SK-N-SH (cell line): ENCODE measurements at regions not wholly inside any gene's neighbourhood (a gene's known extent, or its start where the extent isn't known, plus 50 kb on each side); places are given as distances from the start of the nearest gene placed in this dataset.

Experiments
- CTCF ChIA-PET: fragments of 300-600, 350-600 bp; formaldehyde crosslinking; extraction: SDS; loops from one replicate; lab custom pipeline; 2021; lab: Yijun Ruan, JAX
- POLR2A ChIA-PET: fragments of 350-600 bp; sonication (Branson Sonifier 250); formaldehyde crosslinking; extraction: SDS; loops from one replicate; lab custom pipeline; 2020; ENCODE audit warnings: antibody characterized with exemption, inconsistent platforms; lab: Yijun Ruan, JAX
- DNase-seq: peaks from one replicate; pipeline ENCODE4 v3.0.0; 2012
- H2AFZ ChIP-seq: fragments of 200-600 bp; sonication (generic); 2 replicates; pipeline ENCODE4 v1.8.1; 2016; ENCODE audit warnings: antibody characterized with exemption, mild to moderate bottlenecking, low read depth
- H3F3A ChIP-seq: fragments of 200-600 bp; sonication (generic); replicated peaks from 2 replicates; pipeline ENCODE3; 2016; ENCODE audit warnings: antibody characterized with exemption, mild to moderate bottlenecking; ENCODE audit not compliant: insufficient read depth
- H3K27ac ChIP-seq, 2 experiments: fragments of 200-500 bp in 1 of 2; fragments of 200-600 bp in 1 of 2; sonication (Bioruptor generic) in 1 of 2; sonication (generic), shearing (Covaris generic) in 1 of 2; 2 replicates each; pipeline versions ENCODE4 v1.5.1 to v1.6.1; 2014 to 2016; ENCODE audit warnings: low read depth in 2 of 2, inconsistent platforms in 1 of 2, low read length in 1 of 2, mild to moderate bottlenecking in 1 of 2, mixed read lengths in 1 of 2
- H3K27me3 ChIP-seq: fragments of 200-600 bp; sonication (generic), shearing (Covaris generic); 2 replicates; pipeline ENCODE4 v1.6.1; 2016; ENCODE audit warnings: mixed run types; ENCODE audit not compliant: insufficient read depth
- H3K36me3 ChIP-seq, 2 experiments: fragments of 200-500 bp in 1 of 2; fragments of 200-600 bp in 1 of 2; sonication (Bioruptor generic) in 1 of 2; sonication (generic) in 1 of 2; replicated peaks in 1 of 2; 2 replicates each; pipeline versions ENCODE3 to v1.5.1; 2014 to 2016; ENCODE audit warnings: low read length in 1 of 2, mild to moderate bottlenecking in 1 of 2; ENCODE audit not compliant: insufficient read depth in 2 of 2, control insufficient read depth in 1 of 2
- H3K4me1 ChIP-seq, 2 experiments: fragments of 200-500 bp in 1 of 2; fragments of 200-600 bp in 1 of 2; sonication (Bioruptor generic) in 1 of 2; sonication (generic), shearing (Covaris generic) in 1 of 2; 2 replicates each; pipeline versions ENCODE4 v1.5.1 to v1.6.1; 2014 to 2016; ENCODE audit warnings: low read depth in 1 of 2, low read length in 1 of 2, mixed run types in 1 of 2; ENCODE audit not compliant: insufficient read depth in 2 of 2, control insufficient read depth in 1 of 2
- H3K4me2 ChIP-seq: fragments of 200-600 bp; sonication (generic), shearing (Covaris generic); 2 replicates; pipeline ENCODE4 v1.6.1; 2017; ENCODE audit warnings: mixed run types
- H3K4me3 ChIP-seq, 2 experiments: fragments of 200-500 bp in 1 of 2; fragments of 200-600 bp in 1 of 2; sonication (Bioruptor generic) in 1 of 2; sonication (generic), shearing (Covaris generic) in 1 of 2; 2 replicates each; pipeline versions ENCODE4 v1.5.1 to v1.8.1; 2014 to 2016; ENCODE audit warnings: low read depth in 2 of 2, inconsistent platforms in 1 of 2, low read length in 1 of 2, mild to moderate bottlenecking in 1 of 2, mixed read lengths in 1 of 2, moderate library complexity in 1 of 2
- H3K79me2 ChIP-seq: fragments of 200-600 bp; sonication (generic); 2 replicates; pipeline ENCODE4 v1.8.1; 2017; ENCODE audit warnings: mild to moderate bottlenecking; ENCODE audit not compliant: insufficient read depth
- H3K9ac ChIP-seq: fragments of 200-600 bp; sonication (generic); 2 replicates; pipeline ENCODE4 v1.6.1; 2017; ENCODE audit warnings: mixed run types
- H3K9me2 ChIP-seq: fragments of 200-600 bp; sonication (generic); 2 replicates; pipeline ENCODE4 v1.6.1; 2017; ENCODE audit warnings: mixed run types
- H3K9me3 ChIP-seq: fragments of 200-600 bp; sonication (generic); 2 replicates; pipeline ENCODE4 v1.6.1; 2017; ENCODE audit warnings: mixed run types, mild to moderate bottlenecking, moderate library complexity
- H4K20me1 ChIP-seq: fragments of 200-600 bp; sonication (generic); 2 replicates; pipeline ENCODE4 v1.6.1; 2017; ENCODE audit warnings: mild to moderate bottlenecking, mixed run types; ENCODE audit not compliant: insufficient read depth
- CHD2 ChIP-seq: fragments of 150-350 bp; IDR thresholded peaks from 2 replicates; pipeline ENCODE4 v1.6.1; 2018; ENCODE audit warnings: low read length; ENCODE audit not compliant: partially characterized antibody
- ELF1 ChIP-seq: IDR thresholded peaks from 2 replicates; pipeline ENCODE4 v1.4.0; 2012
- EP300 ChIP-seq, 2 experiments: IDR thresholded peaks; 2 replicates each; pipeline versions ENCODE4 v1.4.0 to v1.6.1; 2012; ENCODE audit warnings: borderline replicate concordance in 1 of 2, low read depth in 1 of 2, low read length in 1 of 2
- EZH2phosphoT487 ChIP-seq: fragments of 200-600 bp; sonication (generic); IDR thresholded peaks from 2 replicates; pipeline ENCODE4 v1.6.1; 2017; ENCODE audit warnings: low read depth, mixed run types, mild to moderate bottlenecking, antibody characterized with exemption, moderate library complexity, borderline replicate concordance
- FOSL2 ChIP-seq: IDR thresholded peaks from 2 replicates; pipeline ENCODE4 v1.4.0; 2012; ENCODE audit warnings: low read depth, mild to moderate bottlenecking, moderate library complexity, borderline replicate concordance
- FOXM1 ChIP-seq: IDR thresholded peaks from 2 replicates; pipeline ENCODE4 v1.4.0; 2012; ENCODE audit warnings: low read depth, mild to moderate bottlenecking
- NFIC ChIP-seq: IDR thresholded peaks from 2 replicates; pipeline ENCODE4 v1.4.0; 2012; ENCODE audit warnings: borderline replicate concordance
- POLR2AphosphoS5 ChIP-seq: IDR thresholded peaks from 2 replicates; pipeline ENCODE4 v1.6.1; 2012; ENCODE audit warnings: low read depth, low read length
- RAD21 ChIP-seq: IDR thresholded peaks from 2 replicates; pipeline ENCODE4 v1.6.1; 2012; ENCODE audit warnings: mild to moderate bottlenecking, low read length
- RCOR1 ChIP-seq: fragments of 150-350 bp; IDR thresholded peaks from 2 replicates; pipeline ENCODE4 v1.6.1; 2017; ENCODE audit warnings: antibody characterized with exemption, low read length
- RFX5 ChIP-seq: IDR thresholded peaks from 2 replicates; pipeline ENCODE4 v1.6.1; 2012; ENCODE audit warnings: mild to moderate bottlenecking, improper control_type of control experiment, low read length
- SIN3A ChIP-seq: IDR thresholded peaks from 2 replicates; pipeline ENCODE4 v1.6.1; 2012; ENCODE audit warnings: low read depth, mild to moderate bottlenecking, low read length, moderate library complexity, borderline replicate concordance
- SMC3 ChIP-seq: IDR thresholded peaks from 2 replicates; pipeline ENCODE4 v1.6.1; 2012; ENCODE audit warnings: low read depth, low read length, improper control_type of control experiment
- TAF1 ChIP-seq: IDR thresholded peaks from 2 replicates; pipeline ENCODE4 v1.6.1; 2012; ENCODE audit warnings: low read depth, mild to moderate bottlenecking, low read length, moderate library complexity, borderline replicate concordance
- TEAD4 ChIP-seq: IDR thresholded peaks from 2 replicates; pipeline ENCODE4 v1.4.0; 2012; ENCODE audit warnings: mild to moderate bottlenecking, borderline replicate concordance; ENCODE audit not compliant: insufficient read depth
- YY1 ChIP-seq: IDR thresholded peaks from 2 replicates; pipeline ENCODE4 v1.4.0; 2012; ENCODE audit warnings: low read depth, mild to moderate bottlenecking
- WGBS: methylation state at CpG from one replicate; pipeline ENCODE4 v1.1.6; 2017; ENCODE audit warnings: low lambda C conversion rate; 5-methylcytosine and 5-hydroxymethylcytosine counted together
- TF ChIP-seq, protein P1 (sequence below): fragments of 150-350 bp; IDR thresholded peaks from 2 replicates; pipeline ENCODE4 v1.6.1; 2016; ENCODE audit warnings: mild to moderate bottlenecking, low read depth, low read length
- TF ChIP-seq, protein P2 (sequence below): fragments of 150-350 bp; IDR thresholded peaks from 2 replicates; pipeline ENCODE4 v1.6.1; 2017; ENCODE audit warnings: antibody characterized with exemption, low read length, low read depth, borderline replicate concordance
- TF ChIP-seq, protein P3 (sequence below): IDR thresholded peaks from 2 replicates; pipeline ENCODE4 v1.4.0; 2012; ENCODE audit warnings: low read depth, borderline replicate concordance
- TF ChIP-seq, protein P4 (sequence below): IDR thresholded peaks from 2 replicates; pipeline ENCODE4 v1.4.0; 2012; ENCODE audit warnings: low read depth, borderline replicate concordance

DNA sequence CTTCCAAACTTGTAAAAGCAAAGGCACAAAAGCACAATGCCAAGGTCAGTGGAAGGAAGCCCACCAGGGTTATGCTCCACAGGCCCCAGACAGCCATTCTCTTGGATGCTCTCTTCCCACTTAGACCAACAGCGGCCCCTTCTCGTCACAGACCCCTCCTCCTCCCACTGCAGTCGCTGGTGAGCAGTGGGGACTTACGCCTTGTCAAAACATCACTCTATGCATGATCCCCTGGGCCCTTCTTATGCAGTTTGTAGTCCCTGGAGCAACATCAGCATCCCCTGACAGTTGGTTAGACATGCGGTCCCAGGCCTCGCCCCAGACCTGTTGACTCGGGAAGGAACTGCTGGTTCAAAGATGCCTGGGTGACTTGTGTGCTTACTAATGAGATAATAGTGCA is 376.0 kb upstream of the KLHL29 start:
- Histone ChIP-seq H3K4me2 (no peak overlapping the region), H3K27me3 (no peaks in the 10 kb centered on the region), H4K20me1 (no peaks in the 10 kb centered on the region), H3K9me2 (no peaks in the 10 kb centered on the region), H3K79me2 (no peaks in the 10 kb centered on the region), H3K9ac (no peak overlapping the region), H3K27ac (no peak overlapping the region), H2AFZ (no peak overlapping the region), H3K9me3 (no peaks in the 10 kb centered on the region), H3K4me1 (no peaks in the 10 kb centered on the region), H3K4me3 (no peak overlapping the region), H3K36me3 (no peaks in the 10 kb centered on the region), H3F3A (no peaks in the 10 kb centered on the region)
- ChIA-PET POLR2A (no interaction called here), CTCF (interaction anchor here (0.8 kb wide), 1 partner anchor 342 kb away, joined by 3 read pairs; no protein-coding TSS in a partner anchor)
- WGBS: 56% methylated on average over 7 of the region's 7 CpGs
- no peak for DNase-seq
- TF ChIP-seq TAF1 (no peak), FOXM1 (no peak), EP300 (IDR thresholded peaks at IDR 0.05; ENCODE audit: borderline replicate concordance in 1 of 2, low read depth in 1 of 2, low read length in 1 of 2) (no peak), EZH2phosphoT487 (no peak), RCOR1 (no peak), RAD21 (no peak), CHD2 (no peak), YY1 (no peak)
- TF ChIP-seq, protein P1, sequence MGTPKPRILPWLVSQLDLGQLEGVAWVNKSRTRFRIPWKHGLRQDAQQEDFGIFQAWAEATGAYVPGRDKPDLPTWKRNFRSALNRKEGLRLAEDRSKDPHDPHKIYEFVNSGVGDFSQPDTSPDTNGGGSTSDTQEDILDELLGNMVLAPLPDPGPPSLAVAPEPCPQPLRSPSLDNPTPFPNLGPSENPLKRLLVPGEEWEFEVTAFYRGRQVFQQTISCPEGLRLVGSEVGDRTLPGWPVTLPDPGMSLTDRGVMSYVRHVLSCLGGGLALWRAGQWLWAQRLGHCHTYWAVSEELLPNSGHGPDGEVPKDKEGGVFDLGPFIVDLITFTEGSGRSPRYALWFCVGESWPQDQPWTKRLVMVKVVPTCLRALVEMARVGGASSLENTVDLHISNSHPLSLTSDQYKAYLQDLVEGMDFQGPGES: no peak
- TF ChIP-seq, protein P2, sequence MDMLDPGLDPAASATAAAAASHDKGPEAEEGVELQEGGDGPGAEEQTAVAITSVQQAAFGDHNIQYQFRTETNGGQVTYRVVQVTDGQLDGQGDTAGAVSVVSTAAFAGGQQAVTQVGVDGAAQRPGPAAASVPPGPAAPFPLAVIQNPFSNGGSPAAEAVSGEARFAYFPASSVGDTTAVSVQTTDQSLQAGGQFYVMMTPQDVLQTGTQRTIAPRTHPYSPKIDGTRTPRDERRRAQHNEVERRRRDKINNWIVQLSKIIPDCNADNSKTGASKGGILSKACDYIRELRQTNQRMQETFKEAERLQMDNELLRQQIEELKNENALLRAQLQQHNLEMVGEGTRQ: no peak
- TF ChIP-seq, protein P3, sequence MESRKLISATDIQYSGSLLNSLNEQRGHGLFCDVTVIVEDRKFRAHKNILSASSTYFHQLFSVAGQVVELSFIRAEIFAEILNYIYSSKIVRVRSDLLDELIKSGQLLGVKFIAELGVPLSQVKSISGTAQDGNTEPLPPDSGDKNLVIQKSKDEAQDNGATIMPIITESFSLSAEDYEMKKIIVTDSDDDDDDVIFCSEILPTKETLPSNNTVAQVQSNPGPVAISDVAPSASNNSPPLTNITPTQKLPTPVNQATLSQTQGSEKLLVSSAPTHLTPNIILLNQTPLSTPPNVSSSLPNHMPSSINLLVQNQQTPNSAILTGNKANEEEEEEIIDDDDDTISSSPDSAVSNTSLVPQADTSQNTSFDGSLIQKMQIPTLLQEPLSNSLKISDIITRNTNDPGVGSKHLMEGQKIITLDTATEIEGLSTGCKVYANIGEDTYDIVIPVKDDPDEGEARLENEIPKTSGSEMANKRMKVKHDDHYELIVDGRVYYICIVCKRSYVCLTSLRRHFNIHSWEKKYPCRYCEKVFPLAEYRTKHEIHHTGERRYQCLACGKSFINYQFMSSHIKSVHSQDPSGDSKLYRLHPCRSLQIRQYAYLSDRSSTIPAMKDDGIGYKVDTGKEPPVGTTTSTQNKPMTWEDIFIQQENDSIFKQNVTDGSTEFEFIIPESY: no peak

DNA sequence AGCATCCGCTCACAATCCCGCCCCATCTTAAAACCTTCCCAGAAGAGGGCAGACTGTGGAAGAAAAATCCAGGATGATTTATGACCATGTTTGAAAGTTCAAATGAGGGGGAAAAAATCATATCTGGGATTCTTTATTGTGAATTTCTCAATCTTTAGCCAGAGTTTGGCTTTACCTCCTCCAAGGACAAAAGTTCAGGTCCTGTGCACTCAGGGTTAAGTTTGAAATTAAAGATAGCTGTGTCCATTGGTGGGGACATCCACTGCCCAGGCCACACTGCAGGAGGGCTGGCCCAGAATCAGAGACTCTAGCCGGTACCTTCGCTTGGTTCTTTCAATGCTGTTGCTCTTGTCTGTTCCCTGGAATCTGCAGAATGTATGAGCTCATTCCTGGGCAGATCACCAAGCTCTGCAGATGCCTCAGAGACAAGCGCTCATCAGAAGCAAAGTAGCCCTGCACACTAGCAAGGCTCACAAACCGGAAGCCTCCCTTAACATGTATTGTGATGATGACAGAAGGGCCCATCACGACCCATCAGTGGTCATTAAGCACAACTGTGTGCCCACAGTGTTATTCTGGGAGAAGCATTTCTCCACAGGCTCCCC is 375.3 kb upstream of the KLHL29 start:
- Histone ChIP-seq H2AFZ (no peak overlapping the region), H3K9me2 (no peaks in the 10 kb centered on the region), H3K36me3 (no peaks in the 10 kb centered on the region), H3K4me1 (no peaks in the 10 kb centered on the region), H3K4me2 (no peak overlapping the region), H4K20me1 (no peaks in the 10 kb centered on the region), H3K27me3 (no peaks in the 10 kb centered on the region), H3F3A (no peaks in the 10 kb centered on the region), H3K4me3 (no peak overlapping the region), H3K27ac (no peak overlapping the region), H3K9ac (no peak overlapping the region), H3K79me2 (no peaks in the 10 kb centered on the region), H3K9me3 (no peaks in the 10 kb centered on the region)
- WGBS: 43% methylated on average over 7 of the region's 7 CpGs
- POLR2A ChIA-PET: no interaction called here
- no peak for DNase-seq
- CTCF ChIA-PET: no interaction called here
- TF ChIP-seq TAF1 (no peak), EZH2phosphoT487 (no peak), POLR2AphosphoS5 (no peak), ELF1 (no peak), TEAD4 (no peak), NFIC (no peak), SMC3 (no peak), RFX5 (no peak), EP300 (IDR thresholded peaks at IDR 0.05; ENCODE audit: borderline replicate concordance in 1 of 2, low read depth in 1 of 2, low read length in 1 of 2) (no peak), SIN3A (no peak), FOSL2 (no peak)
- TF ChIP-seq, protein P3: no peak
- TF ChIP-seq, protein P4, sequence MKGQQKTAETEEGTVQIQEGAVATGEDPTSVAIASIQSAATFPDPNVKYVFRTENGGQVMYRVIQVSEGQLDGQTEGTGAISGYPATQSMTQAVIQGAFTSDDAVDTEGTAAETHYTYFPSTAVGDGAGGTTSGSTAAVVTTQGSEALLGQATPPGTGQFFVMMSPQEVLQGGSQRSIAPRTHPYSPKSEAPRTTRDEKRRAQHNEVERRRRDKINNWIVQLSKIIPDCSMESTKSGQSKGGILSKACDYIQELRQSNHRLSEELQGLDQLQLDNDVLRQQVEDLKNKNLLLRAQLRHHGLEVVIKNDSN: no peak
